SHP77 treated with DMSO at 0.1 percent for 48 hours (cell line): ENCODE measurements at regions not wholly inside any gene's neighbourhood (a gene's known extent, or its start where the extent isn't known, plus 50 kb on each side); places are given as distances from the start of the nearest gene placed in this dataset.

ENCODE experiments used
- DNase-seq: peaks from one replicate; lab custom pipeline; 2025; lab: John Stamatoyannopoulos, UW

GRCh38 chr3:70899816-70900215 lies 587.4 kb upstream of the MDFIC2 start:
- no peak for DNase-seq

DNA sequence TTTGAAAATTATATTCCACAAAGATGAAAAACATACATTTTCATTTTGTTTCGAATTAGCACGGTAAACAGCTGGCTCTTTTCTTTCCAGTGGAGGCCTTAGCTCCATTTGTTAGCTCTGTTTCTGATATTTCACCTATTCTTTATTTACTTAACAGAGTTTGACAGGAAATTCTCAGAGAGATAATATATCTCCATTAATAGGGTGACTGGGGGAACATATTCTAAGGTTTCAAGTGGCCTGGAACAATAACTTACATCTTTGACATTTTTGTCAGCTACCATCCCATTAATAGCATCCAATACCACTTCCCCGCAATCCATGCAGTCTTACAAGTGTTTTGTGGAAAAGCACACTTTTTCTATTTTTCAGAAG lies 577.6 kb upstream of the MDFIC2 start:
- no peak for DNase-seq

DNA sequence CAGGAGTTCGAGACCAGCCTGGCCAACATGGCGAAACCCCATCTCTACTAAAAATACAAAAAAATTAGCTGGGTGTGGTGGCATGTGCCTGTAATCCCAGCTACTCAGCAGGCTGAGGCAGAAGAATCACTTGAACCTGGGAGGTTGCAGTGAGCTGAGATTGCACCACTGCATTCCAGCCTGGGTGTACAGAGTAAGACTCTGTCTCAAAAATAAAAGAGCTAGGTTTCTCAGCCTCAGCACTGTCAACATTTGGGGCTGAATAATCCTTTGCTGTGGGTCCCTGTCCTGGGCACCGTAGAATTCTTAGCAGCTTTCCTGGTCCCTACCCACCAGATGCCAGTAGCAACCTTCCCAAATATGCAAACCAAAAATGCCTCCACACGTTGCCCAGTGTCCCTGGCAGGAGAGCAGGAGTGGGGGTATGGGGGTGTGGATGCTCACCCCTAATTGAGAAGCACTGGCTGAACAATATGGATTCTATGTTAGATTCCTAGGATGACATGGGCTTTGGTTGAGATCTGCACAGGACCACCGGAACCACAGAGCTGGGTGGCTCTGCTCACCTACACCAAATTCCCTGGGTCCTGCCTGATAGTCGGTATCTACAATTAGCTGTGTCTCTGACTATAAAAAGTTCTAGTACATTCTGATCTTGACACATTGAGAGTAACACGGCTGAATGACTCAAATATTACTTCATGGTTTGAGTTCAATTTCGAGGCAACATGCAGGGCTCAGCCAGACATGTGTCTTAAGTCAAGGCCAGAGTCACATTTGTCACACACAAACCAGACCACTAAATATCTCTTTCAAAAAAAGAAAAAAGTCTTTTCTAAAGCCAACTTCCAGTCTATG lies 577.0 kb upstream of the MDFIC2 start:
- no peak for DNase-seq

DNA sequence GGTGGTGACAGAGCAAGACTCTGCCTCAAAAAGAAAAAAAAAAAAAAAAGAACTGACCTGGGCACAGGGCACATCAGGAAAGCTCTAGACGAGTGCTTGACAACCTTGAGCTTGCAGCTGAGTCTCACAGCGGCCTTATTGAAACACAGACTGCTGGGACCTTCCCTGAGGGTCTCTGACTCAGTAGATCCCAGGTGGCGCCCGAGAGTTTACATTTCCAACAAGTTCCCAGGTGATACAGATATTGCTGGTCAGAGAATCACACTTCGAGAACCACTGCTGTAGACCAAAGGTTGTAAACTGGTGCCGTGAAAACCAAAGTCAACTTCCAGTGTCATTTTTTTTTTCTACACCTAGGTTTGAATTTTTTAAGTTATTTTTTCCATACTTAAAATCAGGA lies 573.2 kb upstream of the MDFIC2 start:
- DNase-seq = no peak

DNA sequence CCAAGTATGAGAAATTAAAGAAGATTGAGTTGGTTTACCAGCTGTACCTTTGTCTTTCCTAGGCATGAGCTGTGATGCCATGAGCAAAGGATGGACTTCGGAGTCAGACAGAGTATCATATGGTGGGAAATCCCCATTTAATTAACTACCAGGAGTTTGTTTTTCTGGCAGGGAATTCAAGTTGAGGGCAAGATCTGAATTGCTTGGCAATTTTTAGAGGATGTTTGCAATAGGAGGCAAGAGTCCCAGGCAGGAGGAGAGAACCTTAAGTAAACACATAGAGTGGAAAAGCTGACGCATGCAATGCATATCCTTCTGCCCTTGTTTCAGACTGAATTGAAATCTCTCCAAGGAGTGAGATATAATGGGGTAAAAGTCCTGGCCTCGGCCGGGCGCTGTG lies 569.7 kb upstream of the MDFIC2 start:
- no peak for DNase-seq

DNA sequence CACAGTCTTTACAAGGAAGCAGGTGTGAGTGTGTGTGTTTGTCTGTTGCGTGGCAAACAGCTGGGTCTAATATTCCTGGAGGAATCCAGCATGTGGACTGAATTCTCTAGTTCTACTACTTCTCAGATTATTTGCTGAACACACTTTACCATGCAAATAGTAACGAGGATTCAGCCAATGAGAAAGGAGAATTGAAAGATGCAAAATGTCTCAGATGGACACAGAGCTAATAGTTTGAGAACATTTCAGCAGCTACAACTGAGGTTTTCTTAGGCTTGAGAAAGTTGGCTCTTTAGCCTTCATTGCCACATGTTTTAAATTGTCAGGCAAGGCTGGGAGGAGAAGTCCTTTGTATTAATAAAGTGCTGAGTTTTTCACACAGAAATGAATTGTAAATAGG lies 568.0 kb upstream of the MDFIC2 start:
- no peak for DNase-seq

- DNase-seq = no peak
These were observed 563.7 kb upstream of the MDFIC2 start for GRCh38 chr3:70876154-70876553.

GRCh38 chr3:70874196-70874595 lies 561.8 kb upstream of the MDFIC2 start:
- no peak for DNase-seq

DNA sequence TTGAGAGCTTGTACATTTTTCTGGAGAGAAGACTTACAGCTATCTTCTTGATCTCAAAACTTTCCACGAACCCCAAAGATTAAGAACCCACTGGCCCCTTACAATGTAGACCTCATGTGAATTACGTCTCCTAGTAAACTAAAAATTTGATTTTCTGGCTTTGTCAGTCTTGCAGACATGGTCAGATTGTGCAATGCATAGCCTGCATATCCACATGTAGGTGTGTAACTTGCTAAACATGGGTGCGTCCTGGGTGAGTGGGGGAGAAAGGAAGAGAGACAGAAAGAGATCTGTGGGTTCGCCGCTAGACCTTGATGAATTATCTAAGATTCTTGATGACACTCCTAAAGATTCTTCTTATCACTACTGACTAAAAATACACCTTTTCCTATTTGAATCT lies 561.2 kb upstream of the MDFIC2 start:
- DNase-seq = no peak

DNA sequence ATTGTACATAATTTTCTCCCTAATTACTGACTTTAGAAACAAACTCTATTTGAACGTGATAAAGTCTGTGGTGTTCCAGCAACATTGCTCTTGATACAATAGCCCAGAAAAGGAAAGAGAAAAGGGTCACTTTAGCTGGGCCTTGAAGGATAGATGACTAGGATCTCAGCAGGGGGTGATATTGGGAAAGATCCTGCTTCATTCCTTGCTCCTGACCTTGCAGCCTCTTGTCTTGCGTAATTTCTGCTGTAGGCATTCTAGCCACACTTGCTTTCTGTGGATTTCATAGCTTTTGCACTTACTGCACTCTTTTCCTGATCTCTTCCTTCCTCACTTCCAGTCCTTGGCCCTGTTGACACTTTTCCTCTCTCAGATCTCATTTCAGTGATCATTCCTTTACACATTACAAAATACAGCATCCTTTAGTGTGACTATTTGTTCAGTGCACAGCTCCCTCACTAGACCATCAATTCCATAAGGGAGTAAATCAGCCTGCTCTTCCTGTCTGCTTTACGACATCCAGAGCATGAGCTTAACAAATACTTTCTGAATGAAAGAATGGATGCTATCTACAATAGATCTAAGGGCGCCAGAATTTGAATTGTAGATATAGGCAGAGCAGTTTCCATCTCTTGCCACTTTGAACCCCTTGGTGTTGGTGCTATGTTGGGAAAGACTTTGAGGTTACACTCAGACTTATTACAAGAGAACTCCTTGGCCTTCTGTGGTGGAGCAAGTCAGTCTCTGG lies 559.6 kb upstream of the MDFIC2 start:
- no peak for DNase-seq

DNA sequence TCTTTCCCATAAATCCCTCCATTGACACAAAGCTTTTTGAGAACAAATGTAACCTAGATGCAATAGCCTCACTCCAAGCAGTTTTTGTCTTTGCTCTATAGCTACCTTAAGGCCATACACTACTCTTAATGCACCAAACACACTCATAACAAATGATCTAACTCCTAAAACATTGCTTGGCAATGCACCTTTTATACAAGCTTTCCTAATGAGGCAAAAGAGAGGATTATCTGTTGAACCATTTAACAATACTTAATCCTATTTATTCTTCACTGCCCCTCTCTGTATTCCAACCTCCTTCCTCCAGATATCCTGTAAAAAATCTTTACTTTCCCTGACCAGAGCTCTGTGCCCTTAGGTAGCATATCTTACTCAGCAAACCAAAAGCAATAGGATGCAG lies 558.1 kb upstream of the MDFIC2 start:
- DNase-seq = no peak

DNA sequence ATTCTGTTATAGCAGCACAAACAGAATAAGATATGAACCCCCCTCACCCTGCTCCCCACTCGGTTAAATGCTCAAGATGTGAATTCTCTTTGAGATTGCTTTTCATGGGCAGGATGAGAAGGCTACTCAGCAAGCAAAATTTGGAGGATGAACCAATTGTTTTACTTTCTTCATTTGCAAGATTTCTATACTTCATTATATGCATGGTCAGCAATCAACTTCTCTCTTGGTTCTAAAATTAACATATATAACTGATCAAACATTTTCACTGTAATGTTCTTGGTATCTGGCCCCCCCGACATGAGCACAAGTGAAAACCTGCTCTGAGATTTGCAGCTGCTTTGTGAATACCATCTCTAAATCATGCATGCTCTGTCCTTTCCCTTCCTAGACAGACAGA lies 556.1 kb upstream of the MDFIC2 start:
- no peak for DNase-seq

DNA sequence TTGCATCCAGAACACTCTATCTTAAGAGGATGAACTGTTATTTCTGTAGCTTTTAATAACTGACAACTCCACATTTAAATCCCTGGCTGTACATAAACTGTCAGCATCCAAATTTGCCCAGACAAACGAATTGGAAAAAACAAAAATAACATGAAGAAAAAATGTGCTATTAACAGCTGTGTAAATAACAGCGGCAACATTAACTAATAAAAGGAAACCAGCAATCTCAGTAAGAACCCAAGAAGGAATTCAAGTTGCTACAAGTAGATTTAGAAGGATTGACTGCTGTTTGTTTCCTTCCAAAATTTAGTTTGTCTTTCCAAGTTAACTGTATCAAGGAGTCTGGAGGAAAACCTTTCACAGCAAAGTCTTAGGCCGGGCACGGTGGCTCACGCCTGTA lies 550.6 kb upstream of the MDFIC2 start:
- no peak for DNase-seq

DNA sequence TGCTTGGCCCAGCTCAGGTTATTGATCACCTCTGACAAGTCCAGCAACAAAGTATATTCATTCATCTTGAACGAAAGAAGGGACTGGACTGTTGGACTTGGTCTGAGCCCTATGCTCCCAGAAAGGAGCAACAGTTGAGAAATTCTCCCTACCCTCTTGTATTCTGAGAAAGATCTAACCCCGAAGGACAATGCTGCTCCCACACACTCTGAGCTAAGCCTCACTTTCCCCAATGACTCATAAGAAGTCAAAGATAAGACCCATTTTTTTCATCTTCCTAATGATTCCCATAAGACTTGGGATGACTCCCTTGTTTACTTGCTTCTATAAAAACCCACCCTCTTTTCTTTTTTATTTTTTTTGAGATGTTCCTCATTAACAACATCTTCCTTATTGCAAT lies 549.4 kb upstream of the MDFIC2 start:
- DNase-seq = no peak

GRCh38 chr3:70861234-70861633 lies 548.8 kb upstream of the MDFIC2 start:
- no peak for DNase-seq

DNA sequence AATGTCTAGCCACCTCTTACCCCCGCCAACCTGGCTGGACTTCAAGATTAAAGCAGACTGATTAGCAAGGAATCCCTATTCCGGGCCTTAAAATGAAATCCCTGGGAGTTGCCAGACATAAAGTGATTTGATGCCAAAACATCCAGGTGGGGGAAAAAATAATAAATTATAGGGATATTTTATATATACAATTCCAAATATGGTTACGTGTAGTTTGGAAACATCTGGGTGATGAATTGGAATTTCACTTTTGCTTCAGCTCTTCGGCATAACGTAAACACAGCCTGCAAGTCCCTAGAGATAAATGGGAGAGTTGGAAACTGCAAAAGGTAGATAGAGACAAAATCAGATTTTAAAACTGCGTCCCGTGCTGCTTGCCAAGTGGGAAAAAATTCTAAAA lies 545.5 kb upstream of the MDFIC2 start:
- DNase-seq = no peak

DNA sequence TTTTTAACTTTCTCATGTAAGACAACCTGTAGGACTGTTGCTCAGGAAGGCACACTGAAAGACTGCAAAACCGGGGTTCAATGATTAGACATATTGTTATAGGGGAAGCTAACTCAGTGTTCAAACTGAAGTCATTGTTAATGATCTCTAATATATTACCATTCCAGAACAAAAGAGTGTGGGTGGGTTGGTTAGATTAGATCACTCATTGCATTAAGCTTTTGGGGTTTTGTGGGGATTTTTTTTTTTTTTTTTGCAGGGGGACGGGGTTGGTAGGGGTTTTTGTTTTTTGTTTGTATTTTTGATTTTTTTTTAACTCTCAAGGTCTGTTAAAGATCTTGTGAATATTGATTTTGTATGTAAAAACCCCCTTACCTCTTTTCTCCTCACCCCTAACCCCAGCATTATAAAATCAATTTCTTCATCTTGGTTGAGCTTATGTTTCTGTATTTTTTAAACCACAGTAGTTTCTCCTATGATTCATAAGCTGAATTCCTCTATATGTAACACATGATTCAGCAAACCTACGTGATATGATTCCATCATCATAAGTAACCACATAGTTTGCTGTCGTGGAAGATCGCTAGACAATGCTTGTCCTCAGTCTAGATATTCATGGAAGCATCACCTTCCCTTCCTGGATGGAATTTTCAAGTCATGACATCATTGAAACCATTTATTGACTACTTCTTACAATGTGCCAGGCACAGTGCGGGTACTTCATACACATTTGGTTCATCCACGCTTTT lies 544.1 kb upstream of the MDFIC2 start:
- DNase-seq = no peak

DNA sequence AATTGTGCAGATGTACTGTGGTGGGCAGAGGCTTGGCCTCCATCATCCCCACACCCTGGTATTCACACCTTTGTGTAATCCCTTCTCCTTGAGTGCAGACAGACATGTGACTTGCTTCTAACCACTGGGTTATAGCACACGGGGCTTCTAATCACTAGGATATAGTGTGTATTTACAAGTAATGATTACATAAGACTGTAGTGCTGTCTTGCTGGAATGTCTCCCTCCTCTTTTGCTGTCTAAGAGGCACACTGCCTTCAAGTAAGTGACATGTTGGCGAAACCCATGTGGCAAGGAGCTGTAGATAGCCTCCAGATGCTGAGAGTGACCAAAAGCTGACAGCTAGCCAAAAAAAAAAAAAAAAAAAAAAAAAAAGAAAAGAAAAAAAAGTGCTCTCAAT lies 542.7 kb upstream of the MDFIC2 start:
- DNase-seq = no peak

DNA sequence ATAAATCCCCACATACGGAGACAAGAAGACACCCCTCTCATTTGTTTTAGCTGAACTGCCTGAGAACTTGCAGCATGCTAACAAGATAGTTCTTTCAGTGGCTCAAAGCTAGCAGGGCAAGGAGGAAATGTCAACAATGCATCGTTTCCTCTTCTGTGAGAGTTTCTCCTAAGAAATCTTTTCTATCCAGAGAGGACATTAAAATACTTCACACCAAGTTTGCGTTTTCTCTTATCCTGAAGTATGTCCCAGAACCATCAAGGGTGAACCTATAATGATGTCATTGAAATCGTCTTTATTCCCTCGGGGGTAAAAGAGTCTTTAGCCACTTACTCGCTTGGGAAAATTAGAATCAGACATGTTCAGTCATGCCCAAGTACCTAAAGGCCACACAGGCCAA lies 541.7 kb upstream of the MDFIC2 start:
- DNase-seq = no peak

DNA sequence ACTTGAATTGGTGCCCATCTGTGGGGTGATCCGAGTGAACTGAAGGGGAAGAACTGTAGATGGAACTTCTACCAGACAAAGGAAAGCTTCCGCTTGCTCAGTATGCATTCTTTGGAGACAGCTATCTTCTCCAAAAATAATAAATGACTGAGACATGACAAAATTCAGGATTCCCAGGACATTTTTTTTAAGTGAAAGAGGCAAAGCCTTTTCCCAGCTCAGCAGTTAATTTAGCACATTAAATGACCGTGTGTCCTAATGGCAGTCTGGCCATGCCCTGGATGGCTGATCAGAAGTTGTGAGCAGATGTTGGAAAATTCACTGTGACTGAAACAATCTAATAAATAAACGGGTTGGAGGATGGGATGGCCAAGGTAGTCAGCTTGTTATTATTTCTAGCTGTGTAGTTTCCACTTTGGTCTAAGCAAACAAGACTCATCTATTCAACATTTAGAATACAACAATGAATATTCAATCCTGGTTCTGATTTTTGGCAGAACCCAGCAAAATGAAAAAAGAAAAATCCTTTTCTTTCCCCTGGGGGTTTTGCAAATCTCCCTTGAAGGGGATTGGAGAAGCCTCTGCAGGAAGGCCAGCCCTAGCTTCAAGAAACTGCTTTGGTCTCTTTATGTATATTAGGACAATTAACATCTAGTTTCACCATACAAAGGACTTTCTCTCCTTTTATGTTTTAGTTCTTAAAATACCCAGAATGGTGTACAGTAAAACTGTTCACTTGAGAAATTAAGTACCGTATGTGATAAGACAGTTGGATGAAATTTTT lies 540.9 kb upstream of the MDFIC2 start:
- no peak for DNase-seq

DNA sequence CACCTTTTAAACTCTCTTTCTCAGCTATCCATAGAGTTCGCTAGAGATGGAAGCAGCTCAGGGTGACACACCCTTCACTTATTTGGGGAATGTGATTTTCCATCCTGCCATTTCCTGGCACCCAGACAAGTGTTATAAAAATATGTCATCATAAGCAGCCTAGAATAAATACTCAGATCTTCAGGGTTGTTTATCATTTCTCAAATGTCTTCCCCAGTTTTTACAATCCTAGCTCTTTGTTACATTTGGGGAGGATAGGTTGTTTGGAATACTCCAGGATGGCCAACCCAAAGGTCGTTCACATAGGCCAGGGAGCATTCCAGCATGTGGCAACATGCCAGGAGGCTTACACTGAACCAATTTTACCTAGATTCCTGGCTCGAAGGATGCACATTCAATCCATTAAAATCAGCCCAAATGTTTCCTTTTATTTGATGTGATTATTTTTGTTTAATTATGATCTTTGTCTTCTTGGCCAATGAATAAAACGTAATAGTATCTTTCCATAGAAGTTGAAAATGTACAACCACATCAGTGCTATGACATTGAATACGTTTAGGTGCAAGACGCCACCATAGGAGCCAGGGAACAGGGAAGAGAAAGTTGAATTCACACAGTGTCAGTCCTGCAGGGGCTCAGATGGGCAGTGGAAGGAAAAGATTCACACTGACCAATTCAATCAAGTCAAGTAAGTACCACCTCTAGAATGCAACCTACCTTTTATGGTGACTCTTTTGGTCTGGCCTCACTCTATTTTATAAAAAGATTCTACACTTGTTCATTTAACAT lies 537.7 kb upstream of the MDFIC2 start:
- no peak for DNase-seq
